ENCODE measurements at regions not wholly inside any gene's neighbourhood (a gene's known extent, or its start where the extent isn't known, plus 50 kb on each side); places are given as distances from the start of the nearest gene placed in this dataset.
"Not testable (repeated sequence)": the region's sequence is repeated elsewhere in the genome, so short reads cannot be mapped to it uniquely, and the experiment has no call there.

GRCh38 chr7:41459623-41460261 is 243.1 kb downstream of the INHBA start:
- no peak for FAIRE-seq

- no peak for FAIRE-seq
Measured at GRCh38 chr7:41459183-41459582, 243.7 kb downstream of the INHBA start.

- no peak for FAIRE-seq
Measured at GRCh38 chr7:41457832-41458437, 245.0 kb downstream of the INHBA start.

- FAIRE-seq: no peak
Measured at GRCh38 chr7:41451826-41452225, 251.1 kb downstream of the INHBA start.

- FAIRE-seq: no peak
Measured at GRCh38 chr7:41449694-41450093, 253.2 kb downstream of the INHBA start.

- no peak for FAIRE-seq
Measured at GRCh38 chr7:41449286-41449685, 253.6 kb downstream of the INHBA start.

- no peak for FAIRE-seq
Measured at GRCh38 chr7:41448104-41448503, 254.8 kb downstream of the INHBA start.

GRCh38 chr7:41447450-41448042 is 255.3 kb downstream of the INHBA start:
- FAIRE-seq: no peak

- FAIRE-seq: no peak
Measured at GRCh38 chr7:41446606-41447449, 256.1 kb downstream of the INHBA start.

- FAIRE-seq: no peak
Measured at GRCh38 chr7:41445946-41446345, 256.9 kb downstream of the INHBA start.

- FAIRE-seq: no peak
Measured at GRCh38 chr7:41445432-41445831, 257.5 kb downstream of the INHBA start.

- FAIRE-seq: no peak
Measured at GRCh38 chr7:41439515-41439879, 263.4 kb downstream of the INHBA start.

- no peak for FAIRE-seq
Measured at GRCh38 chr7:41438705-41439514, 264.0 kb downstream of the INHBA start.

- FAIRE-seq: no peak
Measured at GRCh38 chr7:41437257-41438196, 265.4 kb downstream of the INHBA start.

- FAIRE-seq: no peak
Measured at GRCh38 chr7:41436139-41436538, 266.8 kb downstream of the INHBA start.

GRCh38 chr7:41435020-41435419 is 267.9 kb downstream of the INHBA start:
- not testable (repeated sequence) for FAIRE-seq

GRCh38 chr7:41431671-41432070 is 271.2 kb downstream of the INHBA start:
- no peak for FAIRE-seq

GRCh38 chr7:41428381-41428780 is 274.5 kb downstream of the INHBA start:
- no peak for FAIRE-seq

GRCh38 chr7:41425926-41426325 is 277.0 kb downstream of the INHBA start:
- no peak for FAIRE-seq

- no peak for FAIRE-seq
Measured at GRCh38 chr7:41421056-41421455, 281.8 kb downstream of the INHBA start.

- FAIRE-seq: no peak
Measured at GRCh38 chr7:41420421-41420820, 282.5 kb downstream of the INHBA start.
